HG02623 (cell line): ENCODE measurements at regions not wholly inside any gene's neighbourhood (a gene's known extent, or its start where the extent isn't known, plus 50 kb on each side); places are given as distances from the start of the nearest gene placed in this dataset.
"Not testable (repeated sequence)": the region's sequence is repeated elsewhere in the genome, so short reads cannot be mapped to it uniquely, and the experiment has no call there.

Source experiments
- ATAC-seq: cut with Tn5 transposase; IDR thresholded peaks from one replicate; pipeline ENCODE4 v1.9.1; 2021; ENCODE audit warnings: moderate library complexity; ENCODE audit not compliant: unreplicated experiment

DNA sequence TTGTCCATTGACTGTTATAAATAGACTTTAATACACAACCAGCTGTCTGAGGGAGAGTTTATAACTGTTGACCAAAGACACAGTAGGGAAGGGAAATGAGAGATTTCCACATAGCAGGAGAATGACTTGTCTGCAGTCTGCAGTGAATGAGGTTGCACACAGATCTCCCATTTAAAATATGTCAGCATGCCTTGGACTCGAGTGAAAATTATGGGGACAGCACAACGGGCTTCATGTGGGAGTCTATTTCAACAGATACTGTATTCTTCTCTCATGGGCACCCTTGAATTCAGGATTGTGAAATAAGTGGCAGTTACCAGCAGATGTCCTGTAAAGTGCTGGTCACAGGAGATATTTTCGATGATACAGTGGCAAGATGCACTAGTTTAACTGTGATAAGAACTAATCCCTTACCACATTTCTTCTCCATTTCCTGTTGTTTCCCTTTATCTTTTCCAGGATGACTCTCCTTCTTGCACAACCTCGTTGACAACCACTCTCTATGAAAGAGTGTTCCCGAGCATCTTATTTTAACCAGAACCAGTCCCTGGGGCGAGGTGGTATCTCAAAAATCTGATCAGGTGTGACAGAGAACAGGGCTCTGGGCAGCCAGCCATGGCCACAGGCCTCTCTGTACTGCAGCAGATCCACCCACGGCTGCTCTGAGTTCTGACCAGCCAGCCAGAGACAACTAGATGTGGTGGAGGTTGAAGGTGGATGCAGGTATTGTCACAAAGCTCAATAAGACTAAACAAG, 51.5 kb upstream of the MAP3K1 start:
- no peak for ATAC-seq

DNA sequence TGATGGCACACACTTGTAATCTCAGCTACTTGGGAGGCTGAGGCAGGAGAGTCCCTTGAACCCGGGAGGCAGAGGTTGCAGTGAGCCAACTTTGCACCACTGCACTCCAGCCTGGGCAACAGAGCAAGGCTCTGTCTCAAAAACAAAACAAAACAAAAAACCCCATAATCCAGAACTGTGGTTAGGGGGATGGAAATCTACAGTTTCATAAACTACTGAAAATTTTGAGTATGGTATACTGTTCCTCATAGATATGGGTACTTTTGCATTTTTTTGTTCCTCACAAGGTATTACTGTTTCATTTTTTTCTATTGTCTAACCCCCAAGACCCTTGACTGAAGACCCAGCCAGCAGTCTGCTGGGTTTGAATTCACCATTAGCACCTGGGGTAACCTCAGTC, 52.2 kb upstream of the MAP3K1 start:
- no peak for ATAC-seq

DNA sequence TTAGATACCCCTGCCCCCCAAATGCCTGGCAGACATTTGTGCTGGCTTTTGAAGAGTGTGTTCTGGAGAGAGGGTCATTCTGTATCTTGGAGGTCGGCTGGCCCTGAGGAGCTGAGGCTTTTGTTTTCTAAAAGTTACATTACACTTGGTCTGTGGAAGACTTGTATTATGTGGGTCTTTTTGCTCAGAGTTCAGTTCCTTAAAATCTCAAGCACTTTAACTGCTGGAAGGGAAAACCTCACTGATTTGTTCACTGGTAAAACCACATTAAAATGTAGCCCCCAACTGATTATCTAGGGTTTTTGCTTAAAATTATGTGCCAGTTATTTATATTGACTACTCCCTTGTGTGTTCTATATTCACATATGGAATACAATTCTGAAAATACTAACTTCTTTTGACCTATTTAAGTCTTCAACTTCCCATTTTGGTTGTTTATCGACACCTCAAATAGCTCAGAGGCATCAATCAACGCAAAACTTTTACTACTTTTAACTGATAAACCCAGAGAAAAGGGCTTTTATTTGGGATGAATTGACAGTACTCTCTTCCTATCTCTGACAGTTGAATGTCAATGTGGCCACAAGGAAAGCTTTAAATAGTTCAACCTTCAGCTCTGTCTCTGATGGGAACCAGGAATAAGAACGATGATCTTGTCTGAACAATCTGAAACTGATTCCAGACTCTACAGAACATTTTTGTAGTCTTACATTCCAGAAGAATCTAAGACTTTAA, 54.0 kb upstream of the MAP3K1 start:
- no peak for ATAC-seq

DNA sequence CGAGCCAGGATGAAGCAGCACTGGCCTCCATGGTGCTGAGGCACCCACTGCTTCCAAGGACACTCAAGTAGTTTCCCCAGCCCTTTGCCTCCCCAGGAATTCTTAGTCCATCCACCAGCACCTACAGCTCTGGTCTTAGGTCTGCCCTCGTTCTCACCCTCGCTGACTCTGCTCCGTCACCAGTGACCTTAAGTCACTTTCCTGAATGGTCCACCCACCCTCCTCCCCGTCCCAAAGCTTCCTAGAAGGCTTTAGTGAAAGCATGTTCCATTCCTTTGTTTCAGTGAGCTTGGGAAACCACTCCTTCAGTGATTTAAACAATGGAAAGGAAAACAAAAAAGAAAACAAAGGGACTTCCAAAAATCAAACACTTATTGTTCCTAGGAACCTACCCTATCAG, 54.6 kb upstream of the MAP3K1 start:
- no peak for ATAC-seq

DNA sequence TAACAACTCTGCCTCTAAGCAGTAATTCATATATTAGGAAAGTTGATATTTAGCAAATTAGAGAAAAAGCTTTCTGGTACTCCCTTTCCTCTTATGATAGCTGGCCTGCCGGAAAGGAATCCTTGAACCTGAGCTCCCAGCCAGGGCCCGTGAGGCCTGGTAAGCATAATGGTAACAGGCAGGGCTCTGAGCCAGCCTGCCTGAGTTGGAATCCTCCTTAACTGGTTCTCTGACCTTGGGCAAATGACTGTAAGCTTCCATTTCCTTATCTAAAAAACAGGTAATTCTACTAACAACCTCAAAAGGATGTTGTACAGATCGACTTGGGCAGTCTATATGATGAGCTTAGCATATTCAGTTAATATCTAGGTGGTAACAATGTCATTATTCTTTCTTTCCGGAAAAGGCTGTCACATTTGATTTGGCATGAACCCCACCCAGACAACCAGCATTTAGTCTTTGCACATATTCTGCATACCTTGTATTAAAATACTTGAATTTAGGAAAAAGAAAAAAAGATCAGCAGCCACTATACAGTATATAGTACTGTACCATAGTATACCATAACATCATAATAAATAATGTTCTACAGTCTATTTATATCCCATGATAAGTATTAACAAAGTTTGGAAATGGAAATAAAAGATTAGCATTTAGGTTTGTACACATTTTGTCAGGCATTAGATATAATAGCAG, 55.7 kb upstream of the MAP3K1 start:
- ATAC-seq = no peak

DNA sequence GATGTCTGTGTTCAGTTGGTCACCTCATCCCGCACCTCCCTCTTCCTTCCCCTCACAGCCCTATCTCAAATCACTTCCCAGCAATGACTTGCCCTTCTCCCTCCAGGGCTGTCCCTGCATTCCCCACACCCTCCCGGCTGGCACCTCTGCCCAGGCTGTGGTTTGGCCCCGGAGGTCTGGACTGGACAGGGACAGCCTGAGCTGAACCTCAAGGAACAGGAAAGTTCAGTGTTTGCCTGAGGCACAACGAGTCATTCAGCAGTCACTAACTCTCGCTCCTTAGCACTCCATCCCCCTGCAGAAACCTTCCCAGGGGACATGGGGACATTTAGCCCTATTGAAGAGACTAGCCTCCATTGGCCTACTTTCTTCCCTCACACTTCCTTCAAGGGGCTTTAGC, 58.3 kb upstream of the MAP3K1 start:
- no peak for ATAC-seq

DNA sequence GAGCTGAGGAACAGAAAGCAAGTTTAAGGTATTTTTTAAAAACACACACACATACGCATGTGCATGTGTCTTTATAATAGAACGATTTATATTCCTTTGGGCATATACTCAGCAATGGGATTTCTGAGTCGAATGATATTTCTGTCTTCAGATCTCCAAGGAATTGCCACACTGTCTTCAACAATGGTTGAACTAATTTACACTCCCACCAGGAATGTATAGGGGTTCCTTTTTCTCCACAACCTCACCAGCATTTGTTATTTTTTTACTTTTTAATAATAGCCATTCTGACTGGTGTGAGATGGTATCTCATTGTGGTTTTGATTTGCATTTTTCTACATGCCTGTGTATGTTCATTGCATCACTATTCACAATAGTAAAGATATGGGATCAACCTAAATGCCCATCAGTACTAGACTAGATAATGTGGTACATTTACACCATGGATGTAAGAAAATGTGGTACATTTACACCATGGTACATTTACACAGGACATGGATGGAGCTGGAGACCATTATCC, 60.3 kb upstream of the MAP3K1 start:
- ATAC-seq = no peak

DNA sequence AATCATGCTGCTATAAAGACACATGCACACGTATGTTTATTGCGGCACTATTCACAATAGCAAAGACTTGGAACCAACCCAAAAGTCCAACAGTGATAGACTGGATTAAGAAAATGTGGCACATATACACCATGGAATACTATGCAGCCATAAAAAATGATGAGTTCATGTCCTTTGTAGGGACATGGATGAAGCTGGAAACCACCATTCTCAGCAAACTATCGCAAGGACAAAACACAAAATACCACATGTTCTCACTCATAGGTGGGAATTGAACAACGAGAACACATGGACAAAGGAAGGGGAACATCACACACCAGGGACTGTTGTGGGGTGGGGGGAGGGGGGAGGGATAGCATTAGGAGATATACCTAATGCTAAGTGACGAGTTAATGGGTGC, 61.8 kb upstream of the MAP3K1 start:
- not testable (repeated sequence) for ATAC-seq

DNA sequence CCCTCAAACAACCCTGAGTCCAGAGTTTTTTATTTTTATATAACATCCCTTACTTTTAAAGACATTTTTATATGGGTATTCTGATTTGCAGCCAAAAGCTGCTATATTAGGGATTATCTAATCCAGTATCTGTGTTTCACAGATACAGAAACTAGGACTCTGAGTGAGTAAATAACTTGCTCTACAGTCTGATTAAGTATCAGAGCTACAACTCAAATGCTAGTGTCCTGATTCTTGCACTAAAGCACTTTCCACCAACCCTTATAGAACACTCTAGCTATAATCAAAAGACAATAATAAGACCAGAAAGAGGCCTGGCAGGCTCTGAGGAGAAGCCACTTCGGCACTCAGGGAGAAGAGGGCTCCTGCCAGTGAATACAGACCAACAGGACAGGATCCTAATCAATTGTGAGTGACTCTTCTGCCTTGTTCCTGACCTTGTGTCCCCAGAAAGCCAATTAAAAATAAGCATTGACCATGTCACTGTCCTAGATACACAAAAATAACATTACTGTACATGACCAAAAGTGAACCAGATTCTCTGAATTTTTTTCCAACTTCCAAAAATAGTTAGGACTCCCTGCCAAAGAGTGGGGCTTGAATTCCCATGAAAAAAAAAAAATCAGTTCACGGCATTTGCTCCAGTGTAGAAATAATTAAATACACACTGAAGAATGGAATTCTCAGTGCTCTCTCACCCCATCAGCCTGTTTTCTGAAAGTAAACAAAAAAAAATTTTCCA, 63.6 kb upstream of the MAP3K1 start:
- ATAC-seq = no peak

DNA sequence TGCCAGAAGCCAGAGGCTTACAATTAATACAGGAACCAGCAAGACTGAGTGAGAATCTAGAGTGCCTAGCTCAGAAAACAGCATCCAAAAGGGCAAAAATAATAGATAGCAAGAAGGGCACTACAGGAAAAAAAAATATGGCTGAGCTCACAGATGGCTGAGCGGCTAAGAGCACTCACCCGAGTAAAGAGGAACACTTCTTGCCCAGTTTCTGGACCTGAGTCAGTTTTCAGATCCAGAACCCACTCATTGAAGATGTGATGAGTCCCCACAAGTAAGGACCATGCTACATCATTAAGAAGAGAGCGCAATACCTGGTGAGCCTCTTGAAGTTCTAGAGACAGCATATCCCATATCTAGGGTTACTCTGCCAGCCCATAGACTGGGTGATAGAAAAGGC, 65.5 kb upstream of the MAP3K1 start:
- ATAC-seq = no peak

DNA sequence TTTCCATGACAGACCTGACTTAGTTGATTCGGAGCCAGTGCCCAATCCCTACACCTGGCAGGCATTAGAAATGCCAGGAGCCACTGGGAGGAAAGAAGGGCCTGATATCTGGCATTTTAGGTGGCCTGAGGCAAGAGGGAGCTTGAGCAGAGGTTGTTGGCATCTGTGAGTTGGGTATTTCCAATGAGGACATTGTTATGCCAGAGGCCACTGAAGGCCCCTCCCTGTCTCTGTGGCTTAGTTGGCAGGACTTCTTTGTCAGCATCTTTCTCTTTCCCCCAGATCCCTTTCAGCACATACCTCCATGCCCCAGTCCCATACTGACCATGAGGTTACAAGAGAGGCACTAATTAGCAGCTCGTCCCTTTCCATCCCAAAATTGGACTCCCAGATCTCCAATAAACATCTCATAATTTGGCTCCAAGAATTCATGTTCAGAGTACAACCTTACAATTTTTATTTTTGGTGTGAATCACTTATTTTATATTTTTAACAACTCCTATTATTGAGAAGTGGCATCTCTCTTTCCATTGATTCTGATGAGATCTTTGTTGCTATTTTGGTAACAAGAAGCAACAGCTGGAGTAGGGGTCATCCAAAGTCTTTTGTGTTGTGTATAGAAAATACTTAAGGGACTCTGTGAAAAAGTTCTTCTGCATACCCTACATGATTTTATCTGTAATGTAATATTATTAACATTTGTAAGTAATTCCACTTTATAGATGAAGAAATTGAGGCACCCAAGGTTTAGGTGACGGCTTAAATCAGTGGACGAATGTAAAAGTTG, 68.6 kb upstream of the MAP3K1 start:
- ATAC-seq = no peak

DNA sequence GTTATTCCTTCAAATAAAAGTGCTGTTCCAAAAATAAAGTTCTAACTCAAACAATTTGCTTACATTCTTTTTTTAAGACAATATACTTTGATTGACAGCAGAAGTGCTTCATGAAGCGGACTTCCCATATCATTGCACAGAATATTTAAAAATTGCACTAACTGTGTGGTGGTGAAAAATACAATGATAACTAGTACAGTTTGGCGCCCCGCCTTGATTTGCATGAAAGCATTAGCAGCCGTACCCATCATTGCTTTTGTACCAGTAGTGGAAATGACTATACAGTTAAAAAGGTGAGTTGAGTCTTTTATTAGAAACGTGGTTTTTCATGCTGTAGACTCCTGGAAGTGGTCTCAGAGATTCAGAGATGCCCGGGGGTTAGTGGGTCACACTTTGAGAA, 69.5 kb upstream of the MAP3K1 start:
- ATAC-seq = no peak

DNA sequence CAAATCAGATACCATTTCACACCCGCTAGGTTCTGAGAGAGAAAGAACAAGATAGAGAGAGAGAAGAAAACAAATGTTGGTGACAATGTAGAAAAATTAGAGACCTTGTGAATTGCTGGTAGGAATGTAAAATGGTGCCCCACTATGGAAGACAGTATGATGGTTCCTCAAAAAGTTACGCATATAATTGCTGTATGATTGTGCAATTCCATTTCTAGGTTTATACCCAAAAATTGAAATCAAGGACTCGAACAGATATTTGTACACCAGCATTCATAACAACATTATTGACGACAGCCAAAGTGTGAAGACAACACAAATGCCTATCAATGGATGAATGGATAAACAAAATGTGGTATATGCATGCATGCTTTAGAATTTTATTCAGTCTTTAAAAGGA, 74.5 kb upstream of the MAP3K1 start:
- ATAC-seq = no peak

DNA sequence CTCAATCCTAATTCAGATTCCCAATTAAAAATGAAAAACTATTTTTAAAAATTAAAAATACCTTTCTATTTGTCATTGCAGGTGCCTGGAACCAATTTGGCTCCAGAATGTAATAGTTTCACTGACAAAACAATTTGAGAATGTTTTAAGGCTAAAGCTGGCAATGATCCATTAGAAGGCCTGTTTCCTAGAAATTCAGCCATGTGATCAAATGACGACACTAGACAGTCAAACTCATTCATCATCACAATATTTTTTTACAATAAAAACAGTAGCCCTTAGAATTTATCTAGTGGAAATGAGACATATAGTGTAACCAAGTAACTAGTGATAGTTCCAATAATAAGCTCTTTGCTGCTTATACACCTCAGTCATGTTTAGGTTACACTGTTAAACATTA, 75.4 kb upstream of the MAP3K1 start:
- no peak for ATAC-seq

DNA sequence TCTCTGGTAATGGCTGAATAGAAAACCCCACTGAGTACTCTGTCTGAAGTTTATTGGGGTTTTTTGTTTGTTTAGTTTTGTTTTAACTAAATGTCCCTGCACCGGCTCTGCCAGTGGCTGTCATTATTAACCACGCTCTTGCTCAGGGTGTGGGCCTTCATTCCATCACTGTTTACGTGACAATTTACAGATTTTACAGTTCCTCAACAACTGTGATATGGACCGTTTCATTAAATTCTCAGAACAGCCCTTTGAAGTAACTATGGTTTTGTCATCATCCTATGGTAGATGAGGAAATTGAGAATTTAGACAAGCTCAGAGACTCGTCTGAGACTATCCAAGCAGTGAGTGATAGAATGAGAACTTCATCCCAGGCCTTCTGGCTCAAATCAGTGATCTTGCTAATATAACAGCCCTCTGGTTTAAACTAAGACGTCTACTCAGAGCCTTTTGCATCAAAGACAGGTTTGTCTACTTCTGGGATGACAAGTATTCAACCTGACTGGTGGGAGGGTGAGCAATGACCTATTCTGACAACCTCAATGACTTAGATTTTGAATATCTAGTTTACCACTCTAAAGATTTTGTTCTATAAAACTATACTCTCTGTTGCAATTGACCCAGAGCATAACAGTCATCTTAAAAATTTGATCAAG, 77.3 kb upstream of the MAP3K1 start:
- ATAC-seq = no peak

DNA sequence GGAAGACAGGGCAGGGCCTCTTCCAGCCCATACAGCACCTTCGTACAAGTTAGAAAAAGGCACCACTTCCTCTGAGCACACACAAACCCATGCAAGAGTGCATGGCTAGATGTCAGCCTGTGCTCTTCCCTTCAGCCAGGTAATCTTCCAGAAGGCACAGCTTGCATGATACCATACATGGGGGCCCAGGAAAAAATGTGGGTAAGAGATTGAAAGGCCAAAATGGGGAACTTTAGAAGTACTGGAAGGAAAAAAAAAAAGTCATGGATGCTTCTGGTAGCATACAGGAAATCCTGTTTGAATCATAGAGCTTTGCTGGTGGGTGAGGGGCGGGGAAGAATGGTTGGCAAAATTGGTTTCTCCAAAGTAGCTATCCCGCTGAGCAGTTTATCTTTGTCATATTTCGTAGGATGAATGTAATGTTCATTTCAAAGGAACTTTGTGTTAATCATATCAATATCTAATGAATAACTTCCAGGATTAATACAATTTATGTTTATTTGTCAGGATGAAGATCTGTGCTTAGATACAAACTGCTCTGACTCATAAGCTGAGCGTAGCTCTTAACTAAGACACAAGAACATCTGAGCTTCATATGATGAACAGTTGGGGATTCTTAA, 78.2 kb upstream of the MAP3K1 start:
- ATAC-seq = no peak

DNA sequence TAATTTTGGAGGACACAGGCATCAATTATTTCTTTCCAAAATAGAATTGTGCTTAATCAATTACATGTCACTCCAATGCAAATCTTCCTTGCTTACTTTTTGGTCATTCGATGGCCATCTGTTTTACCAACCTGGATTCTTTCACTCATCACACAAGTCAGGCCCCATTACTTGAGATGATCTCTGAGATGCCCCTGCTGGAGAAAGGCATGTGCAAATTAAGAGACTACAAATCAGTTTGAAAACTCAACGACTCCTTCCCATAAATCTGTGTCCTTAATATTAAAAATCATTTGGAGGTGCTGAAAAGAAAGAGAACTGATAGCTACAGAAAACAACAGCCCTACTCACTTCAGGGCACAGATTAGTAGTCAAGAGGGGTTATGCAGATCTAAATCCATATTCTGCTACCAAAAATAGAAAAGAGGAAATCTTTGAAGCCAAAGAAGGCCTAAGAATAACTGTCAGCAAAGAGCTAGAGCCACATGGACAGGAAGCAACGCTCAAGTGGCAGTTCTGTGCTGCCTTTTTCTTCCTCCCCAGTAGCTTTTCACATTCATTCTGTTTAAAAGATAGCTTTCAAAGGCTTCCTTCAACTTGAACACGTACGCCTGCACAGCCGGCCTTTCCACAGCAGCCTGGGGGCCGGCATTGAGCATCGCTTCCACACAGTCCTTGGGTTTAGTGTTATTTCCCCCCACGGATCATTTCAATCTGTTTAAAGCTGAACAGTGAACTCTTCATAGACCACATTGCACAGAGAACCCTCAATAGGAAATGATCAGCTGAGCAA, 79.3 kb upstream of the MAP3K1 start:
- ATAC-seq = no peak

DNA sequence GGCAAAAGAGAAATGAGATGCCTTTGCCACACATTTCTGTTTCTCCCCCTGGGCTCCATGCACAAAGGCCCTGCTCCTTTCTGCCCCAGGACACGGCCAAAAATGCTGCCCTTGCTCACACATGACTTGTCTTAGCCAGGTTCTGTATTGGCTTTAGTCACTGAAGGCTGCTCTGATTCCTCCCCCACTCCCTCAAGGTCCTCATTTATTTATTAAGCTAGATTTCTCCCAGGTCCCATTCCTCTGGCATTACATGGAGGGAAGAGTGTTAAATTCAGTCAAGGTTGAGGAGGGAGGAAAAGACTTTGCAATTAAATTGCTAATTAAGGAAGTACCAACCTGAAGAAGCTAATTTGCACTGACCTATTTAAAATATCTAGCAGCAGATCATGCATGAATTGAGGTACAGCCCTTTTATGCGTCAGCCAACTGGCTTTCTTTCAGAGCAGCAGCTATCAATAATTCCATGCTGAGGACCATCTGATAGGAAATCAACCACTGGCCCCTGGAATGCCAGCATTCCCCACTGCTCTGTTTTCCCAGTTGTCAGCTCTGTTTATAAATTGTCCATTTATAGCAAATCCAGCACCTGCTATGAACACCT, 81.2 kb upstream of the MAP3K1 start:
- no peak for ATAC-seq
